Stomach smooth muscle (tissue), 2 donors: ENCODE measurements at regions not wholly inside any gene's neighbourhood (a gene's known extent, or its start where the extent isn't known, plus 50 kb on each side); places are given as distances from the start of the nearest gene placed in this dataset.

Experiments
- H3K27ac ChIP-seq: one replicate; pipeline ENCODE4 v1.7.0; 2013; ENCODE audit warnings: mild to moderate bottlenecking, low read length, inconsistent platforms
- H3K27me3 ChIP-seq, 2 donors: one replicate each; pipeline ENCODE4 v1.7.0; 2013; ENCODE audit warnings: low read length in 2 of 2; ENCODE audit not compliant: insufficient read depth in 2 of 2, control insufficient read depth in 1 of 2
- H3K36me3 ChIP-seq, 2 donors: one replicate each; pipeline ENCODE4 v1.7.0; 2013; ENCODE audit warnings: low read length in 2 of 2; ENCODE audit not compliant: control insufficient read depth in 2 of 2, insufficient read depth in 2 of 2
- H3K4me1 ChIP-seq: one replicate; pipeline ENCODE4 v1.7.0; 2013; ENCODE audit warnings: low read length; ENCODE audit not compliant: control insufficient read depth, insufficient read depth
- H3K4me3 ChIP-seq, 2 donors: one replicate each; pipeline ENCODE4 v1.7.0; 2013; ENCODE audit warnings: low read length in 2 of 2
- H3K9ac ChIP-seq, 2 donors: one replicate each; pipeline ENCODE4 v1.7.0; 2013; ENCODE audit warnings: low read length in 2 of 2, mild to moderate bottlenecking in 1 of 2
- H3K9me3 ChIP-seq, 2 donors: one replicate each; pipeline ENCODE4 v1.7.0; 2013; ENCODE audit warnings: low read length in 2 of 2; ENCODE audit not compliant: control insufficient read depth in 2 of 2
- donor health status: healthy.
- donor health status: Pancreatic carcinoma.

DNA sequence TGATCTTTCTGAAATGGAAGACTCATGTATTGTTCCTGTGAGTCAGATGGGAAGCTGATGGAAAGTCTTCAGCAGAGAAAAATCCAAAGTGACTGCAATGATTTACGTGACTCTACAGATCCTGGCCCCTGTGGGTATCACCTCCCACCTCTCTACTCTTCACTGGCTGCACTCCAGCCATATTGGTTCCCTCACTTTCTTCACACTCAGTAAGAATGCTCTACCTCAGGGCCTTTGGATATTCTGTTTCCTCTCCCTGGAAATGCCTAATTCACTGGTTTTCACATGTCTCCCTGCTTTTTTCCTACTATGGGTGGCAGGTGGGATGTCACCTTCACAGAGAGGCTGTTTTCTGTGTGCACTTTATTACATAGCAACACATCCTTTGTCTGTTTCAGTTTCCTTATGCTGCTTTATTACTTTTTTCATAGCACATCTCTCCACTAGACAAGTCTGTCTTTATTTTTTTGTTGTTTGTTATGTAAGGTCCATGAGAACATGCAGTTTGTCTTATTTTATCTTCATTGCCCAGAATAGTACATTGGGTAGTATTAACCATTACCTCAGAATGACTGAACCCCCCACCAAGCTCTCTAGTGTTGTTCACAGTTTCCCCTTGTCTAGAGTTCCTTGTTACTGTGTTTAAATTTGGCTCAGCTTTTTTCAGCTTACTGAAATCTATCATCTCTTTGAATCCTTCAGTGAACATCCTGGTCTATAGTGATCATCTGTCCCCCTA, 57.6 kb upstream of the CLNK start:
- Histone ChIP-seq H3K9me3 (no peaks in the 10 kb centered on the region), H3K36me3 (no peaks in the 10 kb centered on the region), H3K27ac (no peak overlapping the region), H3K27me3 (peaks cover 0 to under 1% of the 10 kb centered on the region in 2 donors), H3K4me1 (no peaks in the 10 kb centered on the region), H3K9ac (no peak overlapping the region), H3K4me3 (no peak overlapping the region)

DNA sequence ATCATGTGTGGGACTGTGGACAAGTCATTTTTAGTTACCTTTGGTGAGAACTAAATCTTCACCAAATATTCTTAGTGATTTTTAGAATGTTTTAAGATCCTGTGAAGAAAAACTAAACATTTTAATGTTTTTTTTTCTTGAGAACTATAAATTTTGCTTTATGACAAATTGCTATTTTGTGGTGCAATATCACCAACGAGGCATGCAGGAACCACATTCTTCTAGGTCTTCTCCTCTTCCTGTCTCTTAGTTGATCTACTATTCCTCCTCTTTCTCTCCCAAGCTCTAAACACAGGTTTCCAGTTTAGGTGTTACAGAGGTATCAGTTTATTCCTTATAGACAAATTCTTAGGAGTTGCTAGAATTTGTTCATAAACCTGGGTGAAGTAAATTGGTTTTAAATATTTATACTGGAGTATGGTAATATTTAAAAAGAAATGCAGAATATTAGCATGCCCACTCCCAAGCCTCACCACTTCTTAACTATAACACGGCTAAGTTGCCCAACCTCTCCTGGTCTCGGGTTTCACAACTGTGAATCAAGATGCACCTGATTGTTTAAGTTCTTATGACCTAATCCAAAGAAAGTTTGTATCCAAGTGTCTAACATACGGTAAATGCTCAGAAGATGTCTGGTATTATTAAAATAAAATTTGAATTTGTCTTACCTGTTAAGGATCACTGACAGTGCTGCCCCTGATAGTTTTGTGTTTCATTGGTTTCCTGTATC, 56.5 kb upstream of the CLNK start:
- Histone ChIP-seq H3K27me3 (peaks cover 0 to 2% of the 10 kb centered on the region in 2 donors), H3K36me3 (no peaks in the 10 kb centered on the region), H3K4me1 (no peaks in the 10 kb centered on the region), H3K4me3 (no peak overlapping the region), H3K9me3 (no peaks in the 10 kb centered on the region), H3K9ac (no peak overlapping the region), H3K27ac (no peak overlapping the region)

DNA sequence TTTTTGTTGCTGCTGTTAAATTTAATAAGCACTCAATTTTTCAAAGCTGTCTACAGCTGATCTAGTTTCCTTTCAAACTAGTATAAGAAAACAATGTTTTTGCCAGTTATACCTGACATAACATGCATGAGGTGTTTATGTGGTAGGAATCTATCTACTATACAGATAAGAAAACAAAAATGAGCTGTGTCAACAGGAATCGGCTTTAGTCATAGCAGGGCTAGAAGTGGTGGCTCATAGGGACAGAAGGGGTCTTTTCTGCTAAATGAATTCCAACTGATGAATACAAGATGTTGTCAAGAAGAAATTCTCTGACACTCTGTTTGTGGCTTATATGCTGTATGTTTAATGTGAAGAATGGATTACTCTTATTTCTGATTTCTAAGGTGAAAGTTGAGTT, 55.7 kb upstream of the CLNK start:
- no peak overlapping the region for H3K27ac ChIP-seq
- H3K27me3 ChIP-seq = peaks cover 0 to 2% of the 10 kb centered on the region in 2 donors
- no peaks in the 10 kb centered on the region for H3K4me1 ChIP-seq
- no peak overlapping the region for H3K9ac ChIP-seq
- no peaks in the 10 kb centered on the region for H3K36me3 ChIP-seq
- H3K4me3 ChIP-seq = no peak overlapping the region
- no peaks in the 10 kb centered on the region for H3K9me3 ChIP-seq

DNA sequence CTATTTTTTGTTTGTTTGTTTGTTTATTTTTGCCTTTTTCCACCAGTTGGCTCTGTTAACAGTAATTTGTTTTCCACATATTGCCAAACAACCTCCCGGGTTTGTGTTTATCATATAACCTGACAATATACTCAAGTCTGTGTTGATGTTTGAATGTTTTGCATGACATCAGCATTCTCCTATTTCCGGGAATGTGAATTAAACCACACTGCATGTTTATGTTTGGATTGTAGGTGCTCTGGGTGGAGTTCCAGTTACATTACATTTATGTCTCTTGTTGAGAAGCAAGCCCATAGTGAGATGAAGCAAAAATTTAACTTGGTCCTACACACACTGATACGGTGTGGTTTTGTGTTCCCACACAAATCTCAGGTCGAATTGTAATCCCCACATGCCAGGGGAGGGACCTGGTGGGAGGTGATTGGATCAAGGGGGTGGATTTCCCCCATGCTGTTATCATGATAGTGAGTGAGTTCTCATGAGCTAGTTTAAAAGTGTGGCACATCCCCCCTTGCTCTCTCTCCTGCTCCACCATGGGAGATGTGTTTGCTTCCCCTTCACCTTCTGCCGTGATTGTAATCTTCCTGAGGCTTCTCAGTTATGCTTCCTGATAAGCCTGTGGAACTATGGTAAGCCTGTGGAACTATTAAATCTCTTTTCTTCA, 54.4 kb upstream of the CLNK start:
- no peaks in the 10 kb centered on the region for H3K36me3 ChIP-seq
- no peak overlapping the region for H3K27ac ChIP-seq
- H3K9me3 ChIP-seq = no peaks in the 10 kb centered on the region
- no peak overlapping the region for H3K9ac ChIP-seq
- no peak overlapping the region for H3K4me3 ChIP-seq
- peaks cover 0 to 2% of the 10 kb centered on the region in 2 donors for H3K27me3 ChIP-seq
- H3K4me1 ChIP-seq = no peaks in the 10 kb centered on the region

DNA sequence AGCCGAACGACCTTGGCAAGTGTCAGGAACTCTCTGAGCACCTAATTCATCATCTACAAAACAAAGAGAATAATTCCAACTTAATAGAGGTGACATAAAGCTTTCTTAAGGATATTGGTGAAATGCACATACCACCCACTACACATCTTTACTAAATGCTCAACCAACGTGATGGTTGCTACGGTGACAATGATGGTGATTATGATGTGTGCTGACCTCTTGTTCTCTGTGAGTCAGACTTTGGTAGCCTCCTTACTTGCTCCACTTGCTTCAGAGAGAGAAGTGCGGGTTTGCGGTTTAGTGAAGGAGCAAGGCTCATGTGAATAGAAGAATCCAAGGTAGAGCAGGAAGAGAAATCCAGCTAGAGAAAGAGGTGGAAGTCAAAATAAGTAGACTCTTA, 52.8 kb upstream of the CLNK start:
- Histone ChIP-seq H3K9ac (no peak overlapping the region), H3K9me3 (no peaks in the 10 kb centered on the region), H3K4me3 (no peak overlapping the region), H3K27ac (no peak overlapping the region), H3K36me3 (no peaks in the 10 kb centered on the region), H3K27me3 (peaks cover 0 to 2% of the 10 kb centered on the region in 2 donors), H3K4me1 (no peaks in the 10 kb centered on the region)

DNA sequence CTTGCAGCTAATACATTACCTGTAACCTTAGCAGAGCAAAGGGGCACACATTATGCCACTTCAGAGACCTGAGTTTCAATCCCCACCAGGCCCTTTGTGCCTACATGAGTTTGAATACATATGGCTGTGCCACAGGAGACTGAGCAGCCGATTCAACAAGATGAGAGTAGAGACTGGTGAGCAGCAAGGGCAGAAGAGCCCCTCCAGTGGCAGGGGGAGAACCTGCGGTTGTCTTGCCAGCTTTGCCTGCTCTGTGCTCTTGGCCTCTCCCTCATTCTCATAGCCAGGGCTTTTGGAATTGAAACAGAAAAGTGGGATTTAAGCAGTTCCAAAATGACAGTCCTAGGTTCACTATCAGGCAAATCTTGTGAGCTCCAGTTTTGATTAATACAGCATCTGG, 52.3 kb upstream of the CLNK start:
- Histone ChIP-seq H3K4me3 (no peak overlapping the region), H3K27me3 (peaks cover 0 to 2% of the 10 kb centered on the region in 2 donors), H3K4me1 (no peaks in the 10 kb centered on the region), H3K36me3 (no peaks in the 10 kb centered on the region), H3K9me3 (no peaks in the 10 kb centered on the region), H3K27ac (no peak overlapping the region), H3K9ac (no peak overlapping the region)

DNA sequence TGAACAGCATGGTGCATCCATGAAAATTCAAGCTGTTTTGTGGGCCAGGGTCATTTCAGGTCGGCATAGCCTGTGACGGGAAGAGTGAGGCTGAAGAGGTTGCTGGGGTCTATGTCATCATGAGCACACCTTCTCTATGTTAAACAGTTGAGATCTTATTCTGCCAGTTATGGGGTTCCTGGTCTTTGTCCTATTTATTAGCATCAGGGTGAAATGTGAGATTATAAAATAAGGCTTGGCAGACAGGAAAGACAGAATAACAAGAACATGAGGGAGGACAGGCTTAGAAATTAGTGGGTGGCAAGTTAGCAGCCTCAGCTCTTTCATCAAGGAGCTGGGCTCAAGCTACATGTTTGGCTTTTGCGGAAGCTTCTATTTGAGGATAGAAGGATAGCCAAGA, 51.7 kb upstream of the CLNK start:
- H3K36me3 ChIP-seq = no peaks in the 10 kb centered on the region
- no peaks in the 10 kb centered on the region for H3K9me3 ChIP-seq
- no peak overlapping the region for H3K9ac ChIP-seq
- H3K27ac ChIP-seq = no peak overlapping the region
- H3K27me3 ChIP-seq = peaks cover 0 to 2% of the 10 kb centered on the region in 2 donors
- H3K4me1 ChIP-seq = no peaks in the 10 kb centered on the region
- no peak overlapping the region for H3K4me3 ChIP-seq

DNA sequence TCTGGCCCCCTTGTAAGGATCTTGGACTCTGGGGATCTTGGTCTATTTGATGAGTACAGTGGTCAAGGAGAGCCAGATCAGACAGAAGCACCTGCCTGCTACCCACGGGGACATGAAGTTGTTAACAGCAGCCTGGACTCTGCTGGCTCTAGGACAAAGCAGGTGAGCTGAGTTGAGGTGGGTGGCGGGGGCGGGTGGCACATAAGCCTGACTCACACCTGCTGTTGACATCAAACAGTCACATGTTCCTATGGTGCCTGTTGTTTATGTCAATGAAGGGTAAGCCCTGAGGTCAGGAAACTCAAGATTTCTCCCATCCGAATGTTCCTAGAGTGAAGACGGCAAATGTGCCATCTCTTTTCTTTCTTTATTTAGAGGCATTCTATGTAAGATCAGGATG, 50.1 kb upstream of the CLNK start:
- Histone ChIP-seq H3K4me1 (no peaks in the 10 kb centered on the region), H3K27me3 (peaks cover 0 to 2% of the 10 kb centered on the region in 2 donors), H3K27ac (no peak overlapping the region), H3K4me3 (no peak overlapping the region), H3K36me3 (no peaks in the 10 kb centered on the region), H3K9ac (no peak overlapping the region), H3K9me3 (no peaks in the 10 kb centered on the region)
